ENCODE measurements at regions not wholly inside any gene's neighbourhood (a gene's known extent, or its start where the extent isn't known, plus 50 kb on each side); places are given as distances from the start of the nearest gene placed in this dataset.

GRCh38 chr18:27467073-27467472, 282.0 kb upstream of the CHST9 start:
- no peak overlapping the region for H2AK5ac ChIP-seq (ENCODE audit: low read depth, low read length)
- no TSS peak for BruUV-seq (replicated peaks)
- ATAC-seq (ENCODE audit: low read depth): no peak

More at GRCh38 chr18:27467073-27467472, 282.0 kb upstream of the CHST9 start:
- Histone ChIP-seq H2BK15ac (ENCODE audit: low read depth, low read length) (no peak overlapping the region), H2BK120ac (ENCODE audit: low read depth, low read length) (no peak overlapping the region), H4K8ac (ENCODE audit: low read depth in 2 of 2, low read length in 2 of 2) (no peak overlapping the region), H3K4me1 (ENCODE audit: control insufficient read depth, insufficient read depth, low read length) (no peaks in the 10 kb centered on the region), H3K27me3 (ENCODE audit: control insufficient read depth, insufficient read depth, low read length) (no peaks in the 10 kb centered on the region), H3K18ac (ENCODE audit: low read depth, low read length) (no peak overlapping the region), H2AK9ac (replicated peaks; ENCODE audit: low read depth, low read length, poor library complexity) (no peak overlapping the region), H3K9me1 (ENCODE audit: insufficient read depth, low read length) (no peaks in the 10 kb centered on the region), H3K4me3 (ENCODE audit: insufficient read depth, low read depth, low read length) (no peak overlapping the region), H2BK5ac (ENCODE audit: low read depth, low read length, poor library complexity, severe bottlenecking) (no peak overlapping the region), H3K9ac (ENCODE audit: low read depth, low read length) (no peak overlapping the region), H4K5ac (ENCODE audit: low read depth, low read length) (no peak overlapping the region), H3K14ac (replicated peaks; ENCODE audit: low read depth, low read length) (no peak overlapping the region), H3K4me2 (ENCODE audit: low read depth, low read length) (no peak overlapping the region), H3K56ac (ENCODE audit: extremely low read depth, insufficient read depth, low read length) (no peak overlapping the region), H2AFZ (replicated peaks; ENCODE audit: low read length, poor library complexity) (no peak overlapping the region), H3K27ac (ENCODE audit: insufficient read depth, low read length) (no peak overlapping the region), H3K4ac (ENCODE audit: low read depth, low read length) (no peak overlapping the region), H3K36me3 (ENCODE audit: control insufficient read depth, insufficient read depth, low read length) (no peaks in the 10 kb centered on the region), H4K20me1 (ENCODE audit: insufficient read depth, low read length) (no peaks in the 10 kb centered on the region), H3K23ac (ENCODE audit: low read depth, low read length) (no peak overlapping the region), H4K91ac (ENCODE audit: insufficient read depth, low read depth, low read length) (no peak overlapping the region), H3K79me1 (ENCODE audit: low read depth in 1 of 2, low read length in 2 of 2) (no peaks in the 10 kb centered on the region), H2BK20ac (ENCODE audit: low read depth, low read length) (no peak overlapping the region), H3K9me3 (ENCODE audit: control insufficient read depth, insufficient read depth, low read length) (peaks cover 6% of the 10 kb centered on the region)
- in situ Hi-C loops (cut with MboI; ENCODE audit: low sequenced_read_pairs): no loop called here
- dilution Hi-C loops (cut with HindIII; ENCODE audit: low sequenced_read_pairs, unreplicated experiment): no loop called here
- ChIA-PET POLR2A (ENCODE audit: unreplicated experiment) (no interaction called here), CTCF (no interaction called here)
- no peak for TF ChIP-seq ELK1 (IDR thresholded peaks at IDR 0.05; ENCODE audit: borderline replicate concordance, low read depth, low read length)
- no peak for TF ChIP-seq CEBPB (IDR thresholded peaks at IDR 0.05; ENCODE audit: low read depth, low read length)
- TF ChIP-seq NFE2L2 (IDR thresholded peaks at IDR 0.05; ENCODE audit: low read depth, low read length): no peak
- no peak for TF ChIP-seq RFX5 (IDR thresholded peaks at IDR 0.05; ENCODE audit: low read depth, low read length)
- TF ChIP-seq CTCF (conservative IDR thresholded peaks at IDR 0.05; ENCODE audit: low read depth, low read length): no peak
- TF ChIP-seq CHD1 (IDR thresholded peaks at IDR 0.05; ENCODE audit: low read depth, low read length): no peak
- intact Hi-C loops (cut with micrococcal nuclease): no loop called here
- DNase-seq: no peak
